Fibroblast of peridontal ligament (primary cell): ENCODE measurements at regions not wholly inside any gene's neighbourhood (a gene's known extent, or its start where the extent isn't known, plus 50 kb on each side); places are given as distances from the start of the nearest gene placed in this dataset.
A peak's percentile ranks its signal among the peaks of the same experiment; 100 is the strongest.
"Not testable (repeated sequence)": the region's sequence is repeated elsewhere in the genome, so short reads cannot be mapped to it uniquely, and the experiment has no call there.

Experiments
- DNase-seq: peaks from one replicate; pipeline ENCODE4 v3.0.0-alpha.2; 2010; ENCODE audit errors: extremely low read depth

GRCh38 chr1:43108080-43108479 is 64.0 kb downstream of the EBNA1BP2 start:
- DNase-seq, result no peak

- DNase-seq, result no peak
These were observed 64.4 kb downstream of the EBNA1BP2 start for GRCh38 chr1:43107664-43108063.

GRCh38 chr1:43104027-43104763 is 67.9 kb downstream of the EBNA1BP2 start:
- DNase-seq, result no peak

GRCh38 chr1:43101061-43101460 is 71.0 kb downstream of the EBNA1BP2 start:
- DNase-seq, result no peak

- no peak for DNase-seq
These were observed 73.9 kb downstream of the EBNA1BP2 start for GRCh38 chr1:43098200-43098599.

- not testable (repeated sequence) for DNase-seq
These were observed 75.6 kb downstream of the EBNA1BP2 start for GRCh38 chr1:43096528-43096927.

GRCh38 chr1:43090812-43091211 is 81.3 kb downstream of the EBNA1BP2 start:
- not testable (repeated sequence) for DNase-seq

- not testable (repeated sequence) for DNase-seq
These were observed 81.9 kb downstream of the EBNA1BP2 start for GRCh38 chr1:43090157-43090556.

GRCh38 chr1:43083375-43083891 is 88.7 kb downstream of the EBNA1BP2 start:
- DNase-seq, result no peak

GRCh38 chr1:43082740-43083139 is 89.3 kb downstream of the EBNA1BP2 start:
- DNase-seq, result no peak

GRCh38 chr1:43077273-43077672 is 94.8 kb downstream of the EBNA1BP2 start:
- no peak for DNase-seq

GRCh38 chr1:43074709-43075108 is 97.4 kb downstream of the EBNA1BP2 start:
- DNase-seq, result no peak

GRCh38 chr1:43074244-43074643 is 97.8 kb downstream of the EBNA1BP2 start:
- no peak for DNase-seq

- DNase-seq, result peak; percentile 80
These were observed 98.4 kb downstream of the EBNA1BP2 start for GRCh38 chr1:43073490-43074230.

- DNase-seq, result no peak
These were observed 99.8 kb downstream of the EBNA1BP2 start for GRCh38 chr1:43072314-43072713.

GRCh38 chr1:43071241-43071640 is 100.8 kb downstream of the EBNA1BP2 start:
- no peak for DNase-seq

GRCh38 chr1:43069461-43070050 is 102.5 kb downstream of the EBNA1BP2 start:
- no peak for DNase-seq

GRCh38 chr1:43068911-43069310 is 103.2 kb downstream of the EBNA1BP2 start:
- no peak for DNase-seq

- no peak for DNase-seq
These were observed 103.9 kb downstream of the EBNA1BP2 start for GRCh38 chr1:43067977-43068751.

- DNase-seq, result no peak
These were observed 104.8 kb downstream of the EBNA1BP2 start for GRCh38 chr1:43067233-43067745.

GRCh38 chr1:43066578-43066977 is 105.5 kb downstream of the EBNA1BP2 start:
- no peak for DNase-seq
